ENCODE measurements at regions not wholly inside any gene's neighbourhood (a gene's known extent, or its start where the extent isn't known, plus 50 kb on each side); places are given as distances from the start of the nearest gene placed in this dataset.
"Not testable (repeated sequence)": the region's sequence is repeated elsewhere in the genome, so short reads cannot be mapped to it uniquely, and the experiment has no call there.

GRCh38 chr18:76307293-76307690 lies 187.8 kb downstream of the ZNF516 start:
- DNase-seq: no peak

DNA sequence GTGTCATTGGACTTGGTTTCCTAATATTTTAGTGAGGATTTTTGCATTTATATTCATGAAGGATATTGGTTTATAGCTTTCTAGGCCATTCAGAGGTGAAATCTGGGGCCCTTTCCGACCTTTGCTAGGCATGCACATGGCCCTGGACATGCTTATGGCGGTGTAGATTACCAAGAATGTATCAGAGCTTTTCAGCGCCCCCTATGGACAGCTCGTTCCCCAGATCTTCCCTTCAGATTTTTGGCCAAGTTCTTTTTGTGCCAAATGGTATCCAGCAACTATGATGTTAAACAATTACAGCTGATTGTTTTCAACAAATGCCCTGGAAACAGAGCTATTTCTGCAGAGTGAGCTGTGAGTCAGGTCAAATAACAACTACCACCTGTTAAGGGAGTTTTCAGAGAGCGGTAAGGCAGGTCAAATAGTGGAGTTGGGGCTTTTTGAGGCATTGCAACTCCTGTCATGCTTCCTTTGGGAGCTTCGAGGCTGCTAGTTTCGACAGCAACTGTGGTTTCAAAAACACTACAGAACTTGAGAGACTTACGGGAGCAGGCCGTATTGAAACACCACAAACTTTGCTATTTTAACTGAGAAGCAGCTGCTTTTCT lies 188.3 kb downstream of the ZNF516 start:
- DNase-seq: no peak

DNA sequence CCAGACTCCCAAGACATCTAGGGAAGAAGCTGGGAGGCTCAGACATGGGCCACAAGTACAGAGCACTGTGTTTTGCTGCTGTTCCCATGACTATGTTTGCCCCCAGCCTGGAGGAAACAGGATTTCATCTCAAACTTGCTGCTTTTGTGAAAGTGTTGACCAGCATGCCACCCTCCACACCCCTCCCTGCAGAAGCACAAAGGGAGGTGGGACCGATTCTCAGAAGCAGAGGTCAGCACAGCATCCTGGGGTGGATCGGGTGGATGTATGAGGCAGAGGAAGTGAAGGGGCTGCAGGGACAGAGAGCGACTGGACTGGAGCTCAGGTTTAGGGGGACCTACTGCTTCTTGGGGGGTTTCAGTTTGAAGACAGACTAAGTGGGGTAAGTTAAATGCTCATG lies 209.2 kb downstream of the ZNF516 start:
- DNase-seq: no peak

DNA sequence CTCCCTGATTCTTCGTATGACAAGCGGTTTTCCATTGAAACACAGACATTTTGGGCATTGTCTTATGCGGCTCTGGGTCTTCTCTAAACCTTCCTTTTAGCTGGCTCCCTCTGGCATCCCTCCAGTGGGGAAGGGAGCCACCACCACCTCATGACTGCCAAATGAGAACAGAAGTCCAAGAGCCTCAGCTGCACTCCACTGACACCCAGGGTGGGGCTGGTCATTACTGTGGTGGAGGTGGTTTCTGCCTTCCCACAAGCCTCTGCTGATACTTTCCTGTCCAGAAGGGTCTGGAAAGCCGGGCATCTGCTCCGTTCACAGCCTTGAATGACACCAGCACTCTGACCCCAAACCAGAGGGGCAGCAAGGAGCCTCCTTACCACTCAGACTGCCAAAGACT lies 213.5 kb downstream of the ZNF516 start:
- no peak for DNase-seq

DNA sequence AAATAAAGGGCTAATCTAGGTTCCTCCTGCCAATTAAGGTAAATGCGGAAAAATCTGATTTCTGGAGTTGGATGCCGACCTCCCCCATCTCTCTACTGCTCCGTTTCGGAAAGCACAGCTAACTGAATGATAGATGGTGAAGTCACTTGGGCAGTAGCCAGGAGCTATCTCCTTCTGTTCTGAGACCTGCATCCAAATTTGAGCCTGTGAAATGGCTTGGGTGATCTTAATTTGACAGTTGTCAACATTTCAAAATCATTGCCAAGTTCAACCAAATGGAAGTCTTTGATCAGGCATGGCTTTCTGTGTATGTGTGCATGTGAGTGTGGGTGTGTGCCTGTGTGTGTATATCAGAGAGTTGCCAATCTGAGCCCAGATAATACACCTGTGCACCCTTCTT lies 217.2 kb downstream of the ZNF516 start:
- no peak for DNase-seq

GRCh38 chr18:76275727-76276313 lies 219.2 kb downstream of the ZNF516 start:
- no peak for DNase-seq

GRCh38 chr18:76274468-76275289 lies 220.4 kb downstream of the ZNF516 start:
- no peak for DNase-seq

- DNase-seq: no peak
Measured at GRCh38 chr18:76273956-76274355, 221.1 kb downstream of the ZNF516 start.

- DNase-seq: no peak
Measured at GRCh38 chr18:76273036-76273545, 222.0 kb downstream of the ZNF516 start.

- DNase-seq: not testable (repeated sequence)
Measured at GRCh38 chr18:76267423-76267822, 227.6 kb downstream of the ZNF516 start.

- no peak for DNase-seq
Measured at GRCh38 chr18:76266236-76266991, 228.6 kb downstream of the ZNF516 start.

DNA sequence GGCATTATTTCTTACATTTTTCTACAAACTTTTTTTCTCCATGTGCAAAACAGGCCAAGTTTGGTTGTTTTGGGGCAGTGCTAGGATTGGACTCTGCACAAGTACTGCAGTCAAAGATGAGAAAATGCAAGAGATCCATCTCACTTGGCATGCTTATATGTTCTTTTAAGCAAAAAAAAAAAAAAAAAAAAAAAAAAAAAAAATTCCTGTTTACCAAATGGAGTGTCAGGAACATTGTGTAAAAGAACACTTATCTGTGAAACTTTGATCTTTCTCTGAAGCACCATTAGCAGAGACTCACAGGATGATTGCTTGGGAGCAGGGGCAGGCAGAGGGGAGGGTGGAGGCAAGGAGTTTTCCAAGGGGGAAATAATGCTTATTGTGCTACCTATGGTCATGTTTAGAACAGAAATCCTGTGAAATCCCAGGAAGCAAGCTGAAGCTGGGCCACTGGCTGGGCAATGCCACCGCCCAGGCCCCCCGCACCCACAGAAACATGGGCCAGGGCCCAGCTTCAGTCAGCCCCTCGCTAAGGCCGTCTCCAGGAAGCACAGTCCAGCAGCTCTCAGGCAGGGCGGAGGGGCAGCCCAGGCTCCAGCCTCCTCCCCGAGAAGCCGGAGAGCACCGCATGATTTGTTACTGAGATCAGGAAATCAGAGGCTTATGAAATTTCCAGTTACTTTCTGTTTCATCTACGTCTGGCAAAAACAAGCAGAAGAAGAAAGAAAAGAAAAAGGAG lies 229.4 kb downstream of the ZNF516 start:
- no peak for DNase-seq

- no peak for DNase-seq
Measured at GRCh38 chr18:76264876-76265250, 230.2 kb downstream of the ZNF516 start.

- no peak for DNase-seq
Measured at GRCh38 chr18:76264198-76264875, 230.7 kb downstream of the ZNF516 start.

GRCh38 chr18:76263046-76264005 lies 231.7 kb downstream of the ZNF516 start:
- peak; percentile 7 for DNase-seq

DNA sequence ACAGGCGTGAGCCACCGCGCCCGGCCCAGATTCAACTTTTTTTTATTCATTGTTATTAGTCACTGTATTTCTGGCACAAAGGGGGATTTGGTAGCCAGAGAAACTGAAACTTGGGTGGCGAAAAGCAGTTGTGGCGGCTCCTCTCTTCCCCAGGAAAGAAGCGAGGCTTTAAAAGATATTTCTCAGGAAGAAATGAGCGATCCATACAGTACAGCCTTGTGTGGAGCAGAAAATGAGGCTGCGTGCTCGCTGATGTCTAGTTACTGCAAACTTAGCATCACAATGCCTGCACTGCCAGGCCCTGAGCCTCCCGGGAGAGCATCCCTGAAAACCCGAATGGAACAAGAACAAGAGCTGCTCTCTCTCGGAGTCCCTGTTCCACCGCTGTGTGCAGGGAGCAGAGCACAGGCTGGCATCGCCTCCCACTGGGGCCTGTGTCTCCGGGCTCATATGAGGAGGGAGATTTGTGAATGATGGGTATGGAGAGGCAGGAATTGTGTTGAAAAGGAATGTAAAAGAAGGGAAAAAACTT lies 234.0 kb downstream of the ZNF516 start:
- no peak for DNase-seq

GRCh38 chr18:76259711-76260110 lies 235.3 kb downstream of the ZNF516 start:
- DNase-seq: no peak

DNA sequence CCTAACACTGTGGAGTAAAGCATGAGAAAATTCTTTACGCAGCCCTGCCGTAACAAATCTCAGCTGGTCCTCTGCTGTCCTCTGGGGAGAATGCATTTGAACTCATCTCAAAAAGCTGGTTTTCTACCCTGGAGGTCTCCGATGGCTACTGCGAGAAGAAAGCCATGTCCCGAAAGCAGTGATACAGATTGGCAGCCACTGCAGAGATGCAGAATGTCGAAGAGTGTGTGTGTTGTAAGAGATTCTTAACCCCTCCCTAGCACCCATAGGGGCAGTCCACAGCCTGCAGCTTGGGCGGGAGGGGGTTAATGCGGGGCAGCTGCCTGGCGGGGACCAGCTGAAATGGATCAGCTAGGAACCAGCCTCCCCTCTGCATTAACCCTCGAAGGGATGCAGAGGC lies 235.9 kb downstream of the ZNF516 start:
- no peak for DNase-seq

DNA sequence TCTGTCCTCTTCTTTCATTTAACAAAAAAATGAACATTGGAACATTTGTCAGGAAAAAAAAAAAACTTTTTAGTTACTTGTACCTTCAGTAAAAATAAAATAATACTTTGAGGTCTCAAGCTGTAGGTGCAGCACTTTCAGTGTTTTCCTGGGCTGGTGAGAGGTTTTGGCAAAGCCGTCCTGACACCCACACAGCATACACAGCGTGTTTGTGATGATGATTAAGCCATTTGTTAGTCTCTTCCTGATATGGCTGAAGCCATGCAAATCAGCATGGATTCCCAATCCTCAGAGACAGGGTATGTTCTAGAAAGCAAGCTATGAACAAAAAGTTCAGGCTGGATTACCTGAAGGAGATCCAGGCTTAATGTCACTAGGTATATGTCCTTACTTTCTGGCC lies 236.8 kb downstream of the ZNF516 start:
- DNase-seq: no peak

GRCh38 chr18:76255070-76255683 lies 239.9 kb downstream of the ZNF516 start:
- DNase-seq: no peak
